ENCODE measurements at regions not wholly inside any gene's neighbourhood (a gene's known extent, or its start where the extent isn't known, plus 50 kb on each side); places are given as distances from the start of the nearest gene placed in this dataset.

- TF ChIP-seq CTCF (IDR thresholded peaks at IDR 0.05) (no peak), POLR2A (IDR thresholded peaks at IDR 0.05) (no peak)
Measured at GRCh38 chr20:58054082-58054779, 174.2 kb downstream of the ANKRD60 start.

Measured in tibial nerve (tissue), 3 donors.